ENCODE measurements at regions not wholly inside any gene's neighbourhood (a gene's known extent, or its start where the extent isn't known, plus 50 kb on each side); places are given as distances from the start of the nearest gene placed in this dataset.

- no peak for TF ChIP-seq POLR2A (IDR thresholded peaks at IDR 0.05; ENCODE audit: borderline replicate concordance, extremely low read depth, insufficient read depth, insufficient read length)
- TF ChIP-seq EZH2 (IDR thresholded peaks at IDR 0.05): no peak
- TF ChIP-seq, protein P1, sequence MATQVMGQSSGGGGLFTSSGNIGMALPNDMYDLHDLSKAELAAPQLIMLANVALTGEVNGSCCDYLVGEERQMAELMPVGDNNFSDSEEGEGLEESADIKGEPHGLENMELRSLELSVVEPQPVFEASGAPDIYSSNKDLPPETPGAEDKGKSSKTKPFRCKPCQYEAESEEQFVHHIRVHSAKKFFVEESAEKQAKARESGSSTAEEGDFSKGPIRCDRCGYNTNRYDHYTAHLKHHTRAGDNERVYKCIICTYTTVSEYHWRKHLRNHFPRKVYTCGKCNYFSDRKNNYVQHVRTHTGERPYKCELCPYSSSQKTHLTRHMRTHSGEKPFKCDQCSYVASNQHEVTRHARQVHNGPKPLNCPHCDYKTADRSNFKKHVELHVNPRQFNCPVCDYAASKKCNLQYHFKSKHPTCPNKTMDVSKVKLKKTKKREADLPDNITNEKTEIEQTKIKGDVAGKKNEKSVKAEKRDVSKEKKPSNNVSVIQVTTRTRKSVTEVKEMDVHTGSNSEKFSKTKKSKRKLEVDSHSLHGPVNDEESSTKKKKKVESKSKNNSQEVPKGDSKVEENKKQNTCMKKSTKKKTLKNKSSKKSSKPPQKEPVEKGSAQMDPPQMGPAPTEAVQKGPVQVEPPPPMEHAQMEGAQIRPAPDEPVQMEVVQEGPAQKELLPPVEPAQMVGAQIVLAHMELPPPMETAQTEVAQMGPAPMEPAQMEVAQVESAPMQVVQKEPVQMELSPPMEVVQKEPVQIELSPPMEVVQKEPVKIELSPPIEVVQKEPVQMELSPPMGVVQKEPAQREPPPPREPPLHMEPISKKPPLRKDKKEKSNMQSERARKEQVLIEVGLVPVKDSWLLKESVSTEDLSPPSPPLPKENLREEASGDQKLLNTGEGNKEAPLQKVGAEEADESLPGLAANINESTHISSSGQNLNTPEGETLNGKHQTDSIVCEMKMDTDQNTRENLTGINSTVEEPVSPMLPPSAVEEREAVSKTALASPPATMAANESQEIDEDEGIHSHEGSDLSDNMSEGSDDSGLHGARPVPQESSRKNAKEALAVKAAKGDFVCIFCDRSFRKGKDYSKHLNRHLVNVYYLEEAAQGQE (IDR thresholded peaks at IDR 0.05; ENCODE audit: low read depth): no peak
- TF ChIP-seq, protein P2, sequence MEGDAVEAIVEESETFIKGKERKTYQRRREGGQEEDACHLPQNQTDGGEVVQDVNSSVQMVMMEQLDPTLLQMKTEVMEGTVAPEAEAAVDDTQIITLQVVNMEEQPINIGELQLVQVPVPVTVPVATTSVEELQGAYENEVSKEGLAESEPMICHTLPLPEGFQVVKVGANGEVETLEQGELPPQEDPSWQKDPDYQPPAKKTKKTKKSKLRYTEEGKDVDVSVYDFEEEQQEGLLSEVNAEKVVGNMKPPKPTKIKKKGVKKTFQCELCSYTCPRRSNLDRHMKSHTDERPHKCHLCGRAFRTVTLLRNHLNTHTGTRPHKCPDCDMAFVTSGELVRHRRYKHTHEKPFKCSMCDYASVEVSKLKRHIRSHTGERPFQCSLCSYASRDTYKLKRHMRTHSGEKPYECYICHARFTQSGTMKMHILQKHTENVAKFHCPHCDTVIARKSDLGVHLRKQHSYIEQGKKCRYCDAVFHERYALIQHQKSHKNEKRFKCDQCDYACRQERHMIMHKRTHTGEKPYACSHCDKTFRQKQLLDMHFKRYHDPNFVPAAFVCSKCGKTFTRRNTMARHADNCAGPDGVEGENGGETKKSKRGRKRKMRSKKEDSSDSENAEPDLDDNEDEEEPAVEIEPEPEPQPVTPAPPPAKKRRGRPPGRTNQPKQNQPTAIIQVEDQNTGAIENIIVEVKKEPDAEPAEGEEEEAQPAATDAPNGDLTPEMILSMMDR (IDR thresholded peaks at IDR 0.05 in 2 of 3, conservative IDR thresholded peaks at IDR 0.05 in 1 of 3; ENCODE audit: borderline replicate concordance in 1 of 3, insufficient read depth in 1 of 3, low read depth in 2 of 3, low read length in 2 of 3): no peak
- no peak for TF ChIP-seq CEBPB (IDR thresholded peaks at IDR 0.05; ENCODE audit: low read depth)
- no peak for TF ChIP-seq POLR2AphosphoS5 (IDR thresholded peaks at IDR 0.05; ENCODE audit: low read depth, low read length)
- no peak for TF ChIP-seq RAD21 (IDR thresholded peaks at IDR 0.05; ENCODE audit: low read depth)
Observed at GRCh38 chr2:147355706-147356105, 489.1 kb upstream of the ACVR2A start.
